ENCODE measurements at regions not wholly inside any gene's neighbourhood (a gene's known extent, or its start where the extent isn't known, plus 50 kb on each side); places are given as distances from the start of the nearest gene placed in this dataset.

- TF ChIP-seq, protein P1, sequence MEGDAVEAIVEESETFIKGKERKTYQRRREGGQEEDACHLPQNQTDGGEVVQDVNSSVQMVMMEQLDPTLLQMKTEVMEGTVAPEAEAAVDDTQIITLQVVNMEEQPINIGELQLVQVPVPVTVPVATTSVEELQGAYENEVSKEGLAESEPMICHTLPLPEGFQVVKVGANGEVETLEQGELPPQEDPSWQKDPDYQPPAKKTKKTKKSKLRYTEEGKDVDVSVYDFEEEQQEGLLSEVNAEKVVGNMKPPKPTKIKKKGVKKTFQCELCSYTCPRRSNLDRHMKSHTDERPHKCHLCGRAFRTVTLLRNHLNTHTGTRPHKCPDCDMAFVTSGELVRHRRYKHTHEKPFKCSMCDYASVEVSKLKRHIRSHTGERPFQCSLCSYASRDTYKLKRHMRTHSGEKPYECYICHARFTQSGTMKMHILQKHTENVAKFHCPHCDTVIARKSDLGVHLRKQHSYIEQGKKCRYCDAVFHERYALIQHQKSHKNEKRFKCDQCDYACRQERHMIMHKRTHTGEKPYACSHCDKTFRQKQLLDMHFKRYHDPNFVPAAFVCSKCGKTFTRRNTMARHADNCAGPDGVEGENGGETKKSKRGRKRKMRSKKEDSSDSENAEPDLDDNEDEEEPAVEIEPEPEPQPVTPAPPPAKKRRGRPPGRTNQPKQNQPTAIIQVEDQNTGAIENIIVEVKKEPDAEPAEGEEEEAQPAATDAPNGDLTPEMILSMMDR (conservative IDR thresholded peaks at IDR 0.05; ENCODE audit: low read depth, low read length): no peak
- no peak for TF ChIP-seq EZH2phosphoT487 (IDR thresholded peaks at IDR 0.05; ENCODE audit: borderline replicate concordance, low read length)
- no peak for TF ChIP-seq EZH2 (IDR thresholded peaks at IDR 0.05; ENCODE audit: low read length, unreplicated experiment)
Observed at GRCh38 chr12:30082381-30082780, 298.6 kb upstream of the TMTC1 start.
